HG02938 (cell line): ENCODE measurements at regions not wholly inside any gene's neighbourhood (a gene's known extent, or its start where the extent isn't known, plus 50 kb on each side); places are given as distances from the start of the nearest gene placed in this dataset.

Source experiments
- ATAC-seq: cut with Tn5 transposase; IDR thresholded peaks from one replicate; pipeline ENCODE4 v1.9.1; 2021; ENCODE audit warnings: mild to moderate bottlenecking, moderate library complexity; ENCODE audit not compliant: unreplicated experiment

DNA sequence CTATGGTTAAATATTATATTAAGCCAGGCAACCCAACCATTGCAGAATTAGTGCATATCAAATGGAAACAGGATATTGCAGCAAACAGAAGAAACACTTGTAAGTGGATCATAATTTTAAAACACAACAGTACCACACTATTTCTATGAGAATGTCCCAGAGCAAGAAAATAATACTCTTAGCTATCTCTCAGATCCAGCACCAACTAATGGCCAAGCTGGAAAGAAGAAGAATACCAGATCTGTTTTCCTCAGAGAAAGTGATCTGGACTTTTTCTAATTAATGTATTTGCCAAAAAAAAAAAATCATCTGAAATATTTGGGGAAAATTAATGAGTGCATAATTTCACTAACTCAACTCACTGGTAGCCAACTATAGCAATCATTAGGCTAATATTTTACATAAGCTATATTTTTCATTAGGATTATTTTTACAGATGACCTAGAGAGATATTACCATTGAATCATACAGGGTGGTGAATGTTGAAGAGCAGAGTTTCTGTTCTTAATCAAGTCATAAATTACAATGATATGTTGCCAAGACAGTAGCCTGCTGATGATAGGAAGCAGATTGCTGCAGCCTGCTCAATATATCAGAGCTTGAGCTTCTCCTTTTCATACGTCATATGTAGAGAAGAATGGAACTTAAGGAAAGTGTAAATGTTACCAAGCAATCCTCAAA is 995.4 kb upstream of the LRRN3 start:
- ATAC-seq, result no peak

DNA sequence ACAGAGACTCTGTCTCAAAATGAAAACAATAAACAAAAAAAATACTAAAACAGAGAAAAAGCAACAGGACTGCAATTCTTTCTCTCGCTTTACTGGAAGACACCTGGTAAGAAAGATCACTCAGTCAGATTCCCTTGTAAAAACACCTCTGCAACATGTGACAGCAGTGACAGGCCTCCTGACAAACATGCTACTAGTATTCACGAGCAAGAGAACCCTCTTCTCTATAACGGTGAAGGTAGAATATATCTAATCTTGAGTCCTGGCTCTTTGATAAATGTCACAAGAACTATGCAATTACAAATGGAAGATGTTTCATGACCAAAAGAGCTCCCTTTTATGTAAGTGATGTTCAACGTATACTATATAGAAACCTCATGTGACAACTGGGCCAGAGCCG is 986.7 kb upstream of the LRRN3 start:
- no peak for ATAC-seq

GRCh38 chr7:110105307-110105706 is 985.6 kb upstream of the LRRN3 start:
- ATAC-seq, result no peak

- no peak for ATAC-seq
Observed at GRCh38 chr7:110105840-110106239, 985.1 kb upstream of the LRRN3 start.

- ATAC-seq, result no peak
Observed at GRCh38 chr7:110119883-110120581, 970.9 kb upstream of the LRRN3 start.

DNA sequence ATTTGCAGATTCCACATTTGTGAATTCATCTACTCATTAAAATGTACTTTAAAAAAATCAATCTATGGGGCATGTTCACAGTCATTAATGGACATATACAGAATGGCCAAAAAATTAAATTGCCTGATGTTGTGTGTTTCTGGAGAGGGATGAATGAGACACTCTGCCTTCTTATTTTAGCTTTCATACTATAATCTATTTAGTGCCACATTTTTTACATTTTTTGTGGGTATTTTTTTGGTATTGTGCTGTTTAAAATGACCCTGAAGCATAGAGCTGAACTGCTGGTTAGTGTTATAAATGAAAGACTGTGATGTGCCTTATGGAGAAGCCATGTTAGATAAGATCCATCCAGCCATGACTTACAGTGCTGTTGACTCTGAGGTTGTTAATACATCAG is 961.8 kb upstream of the LRRN3 start:
- ATAC-seq, result no peak

DNA sequence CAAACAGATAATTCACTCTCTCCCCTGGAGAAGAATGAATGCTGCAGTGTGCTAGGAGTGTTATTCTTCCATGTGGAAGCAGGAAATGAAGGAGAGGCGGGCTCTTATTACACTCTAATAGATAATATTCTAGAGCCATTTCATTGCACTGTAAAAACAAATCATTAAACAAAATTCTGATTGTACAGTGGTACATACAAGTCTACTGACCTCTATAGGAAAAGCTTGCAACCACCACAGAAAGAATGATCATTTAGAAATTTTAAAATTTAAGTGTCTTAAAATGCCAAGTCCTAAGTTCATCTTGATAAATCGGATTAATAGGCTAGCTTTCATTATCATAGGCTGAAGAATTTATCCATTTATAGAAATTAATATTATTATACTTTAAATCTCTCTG is 960.3 kb upstream of the LRRN3 start:
- no peak for ATAC-seq

DNA sequence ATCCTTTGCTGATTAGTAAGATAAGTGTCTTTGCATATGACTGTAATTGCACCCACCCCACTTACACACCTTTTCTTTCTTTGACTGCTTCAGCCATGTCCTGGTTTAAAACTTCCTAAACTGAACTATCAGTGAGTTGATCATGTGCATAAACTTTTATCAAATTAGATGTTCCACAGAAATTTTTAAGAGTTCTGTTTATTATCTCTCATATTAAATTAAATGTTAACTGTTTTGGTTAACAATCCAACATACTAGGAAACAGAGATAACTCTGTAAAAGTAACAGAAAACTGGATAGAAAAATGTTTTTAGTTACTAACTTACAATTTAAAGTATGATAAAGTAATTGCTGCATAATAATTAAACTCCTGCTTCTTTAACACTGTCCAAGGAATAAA is 959.6 kb upstream of the LRRN3 start:
- ATAC-seq, result no peak

DNA sequence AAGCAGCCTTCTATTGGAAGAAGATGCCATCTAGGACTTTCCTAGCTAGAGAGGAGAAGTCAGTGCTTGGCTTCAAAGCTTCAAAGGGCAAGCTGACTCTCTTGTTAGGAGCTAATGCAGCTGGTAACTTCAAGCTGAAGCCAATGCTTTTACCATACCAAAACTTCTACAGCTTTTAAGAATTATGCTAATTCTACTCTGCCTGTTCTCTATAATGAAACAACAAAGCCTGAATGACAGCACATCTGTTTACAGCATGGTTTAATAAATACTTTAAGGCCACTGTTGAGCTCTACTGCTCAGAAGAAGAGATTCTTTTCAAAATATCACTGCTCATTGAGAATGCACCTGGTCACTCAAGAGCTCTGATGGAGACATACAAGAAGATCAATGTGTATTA is 951.9 kb upstream of the LRRN3 start:
- ATAC-seq, result no peak

- no peak for ATAC-seq
Observed at GRCh38 chr7:110142939-110143526, 947.9 kb upstream of the LRRN3 start.

GRCh38 chr7:110144599-110144998 is 946.3 kb upstream of the LRRN3 start:
- ATAC-seq, result no peak

DNA sequence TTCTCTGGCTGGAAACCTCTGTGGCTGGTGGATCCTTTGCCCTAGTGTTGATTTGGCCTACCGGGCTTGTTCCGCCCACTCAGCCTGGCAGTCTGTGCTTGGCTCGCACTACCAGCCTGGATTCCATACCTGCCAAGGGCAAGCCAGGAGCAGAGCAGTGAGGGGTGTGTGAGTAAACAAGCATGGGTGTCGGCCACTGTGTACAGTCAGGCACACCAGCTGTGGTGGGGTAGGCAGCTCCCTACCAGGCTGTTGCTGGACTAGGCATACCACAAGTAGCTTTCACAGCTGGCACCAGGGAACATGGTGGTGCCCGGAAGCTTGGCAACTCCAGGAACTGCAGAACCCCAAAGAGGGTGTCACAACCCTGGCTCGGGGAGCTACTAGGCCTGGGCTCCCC is 942.9 kb upstream of the LRRN3 start:
- ATAC-seq, result no peak

GRCh38 chr7:110153222-110153621 is 937.7 kb upstream of the LRRN3 start:
- no peak for ATAC-seq

- ATAC-seq, result no peak
Observed at GRCh38 chr7:110156511-110156910, 934.4 kb upstream of the LRRN3 start.

GRCh38 chr7:110157631-110158362 is 933.1 kb upstream of the LRRN3 start:
- ATAC-seq, result no peak

- ATAC-seq, result no peak
Observed at GRCh38 chr7:110168010-110168409, 922.9 kb upstream of the LRRN3 start.

GRCh38 chr7:110170841-110171240 is 920.1 kb upstream of the LRRN3 start:
- no peak for ATAC-seq

DNA sequence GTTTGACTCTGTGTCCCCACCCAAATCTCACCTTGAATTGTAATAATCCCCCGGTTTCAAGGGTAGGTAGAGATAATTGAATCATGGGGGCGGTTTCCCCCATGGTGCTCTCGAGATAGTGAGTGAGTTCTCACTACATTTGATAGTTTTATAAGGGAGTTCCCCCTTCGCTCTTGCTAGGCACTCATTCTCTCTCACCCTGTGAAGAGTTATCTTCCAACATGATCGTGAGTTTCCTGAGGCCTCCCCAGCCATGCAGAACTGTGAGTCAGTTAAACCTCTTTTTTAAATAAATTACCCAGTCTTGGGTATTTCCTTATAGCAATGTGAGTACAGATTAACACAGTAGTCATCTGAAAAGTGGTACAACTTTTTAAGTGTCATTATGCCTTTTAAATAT is 913.5 kb upstream of the LRRN3 start:
- ATAC-seq, result no peak

DNA sequence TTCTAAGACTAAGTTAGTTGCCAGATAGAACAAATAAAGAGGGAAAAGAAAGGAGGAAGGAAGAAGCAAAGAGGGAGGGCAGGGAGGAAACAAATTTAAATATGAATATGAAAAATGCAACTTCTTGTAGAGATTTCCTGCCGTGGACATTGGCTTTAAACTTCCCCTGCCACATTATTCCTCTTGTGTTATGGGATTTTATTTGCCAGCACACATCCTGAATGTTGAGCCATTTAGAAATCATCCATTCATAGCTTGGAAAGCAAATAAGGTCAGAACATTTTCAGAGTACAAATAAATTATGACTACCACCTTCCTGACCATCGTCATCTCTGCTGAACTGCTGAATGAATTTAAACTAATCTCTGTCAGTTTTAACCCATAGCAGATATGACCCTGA is 911.9 kb upstream of the LRRN3 start:
- no peak for ATAC-seq

DNA sequence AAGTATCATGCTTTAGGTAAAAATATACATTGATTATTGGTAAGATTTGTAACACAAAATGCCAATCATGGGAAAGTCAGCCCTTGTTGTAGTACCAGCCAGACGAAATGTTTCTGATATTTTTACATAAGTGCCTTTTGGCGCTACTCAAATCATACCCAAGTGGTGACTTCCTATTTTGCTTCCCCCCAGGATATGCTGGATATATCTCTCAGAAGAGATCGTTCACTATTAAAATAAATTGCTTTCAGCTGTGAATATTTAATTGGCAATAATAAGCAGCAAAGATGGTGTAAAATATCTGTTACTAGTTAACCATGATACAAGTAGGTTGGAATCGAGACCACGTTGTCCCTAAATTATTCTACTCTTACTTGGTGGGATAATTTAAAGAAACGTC is 909.2 kb upstream of the LRRN3 start:
- ATAC-seq, result no peak

DNA sequence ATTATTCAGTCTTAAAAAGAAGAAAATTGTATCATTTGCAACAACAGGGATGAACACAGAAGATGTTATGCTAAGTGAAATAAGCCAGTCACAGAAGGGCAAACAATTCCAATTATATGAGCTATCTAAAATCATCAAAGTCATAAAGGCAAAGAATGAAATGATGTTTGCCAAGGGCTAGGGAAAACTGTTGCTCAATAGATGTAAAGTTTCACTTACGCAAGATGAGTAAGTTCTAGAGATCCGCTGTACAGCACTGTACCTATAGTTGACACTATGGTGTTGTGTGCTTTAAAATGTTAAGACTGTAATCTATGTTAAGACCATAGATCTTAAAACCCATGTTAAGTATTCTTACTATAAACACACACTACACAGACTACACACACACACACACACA is 904.6 kb upstream of the LRRN3 start:
- ATAC-seq, result no peak
